ENCODE measurements at regions not wholly inside any gene's neighbourhood (a gene's known extent, or its start where the extent isn't known, plus 50 kb on each side); places are given as distances from the start of the nearest gene placed in this dataset.

DNA sequence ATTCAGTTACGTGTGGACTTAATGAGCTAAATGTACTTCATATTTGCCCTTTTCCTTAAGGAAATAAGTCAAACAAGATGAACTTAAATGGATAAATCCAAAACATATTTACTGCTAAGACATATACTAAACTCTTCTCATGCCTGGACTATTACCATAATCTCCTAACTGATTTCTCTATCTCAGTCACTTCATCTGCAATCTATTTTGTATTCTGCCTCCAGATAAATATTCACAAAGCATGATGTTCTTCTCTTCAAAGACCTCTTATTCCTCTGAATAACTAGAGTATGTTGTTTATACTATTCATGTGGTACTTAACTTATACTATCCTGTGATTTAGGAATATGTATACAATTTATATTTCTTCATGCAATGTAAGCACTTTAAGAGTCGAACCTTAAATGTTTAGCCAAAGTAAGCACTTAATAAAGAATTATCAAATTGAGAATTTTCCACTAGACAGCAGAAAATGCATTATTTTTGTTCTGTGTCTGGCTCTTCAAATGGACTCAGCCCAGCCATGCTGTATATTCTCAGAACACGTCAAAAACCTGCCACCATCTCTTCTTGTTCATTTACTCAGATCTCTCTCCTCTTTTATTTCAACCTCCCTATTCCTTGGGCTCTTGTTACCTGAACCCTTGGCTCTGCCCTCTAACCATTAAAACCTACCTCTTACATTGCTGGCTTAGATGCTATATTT is 79.9 kb upstream of the ARHGAP28 start:
- TF ChIP-seq SMC3 (conservative IDR thresholded peaks at IDR 0.05; ENCODE audit: poor library complexity) (no peak), EZH2 (IDR thresholded peaks at IDR 0.05; ENCODE audit: borderline replicate concordance, insufficient read depth, low read length, poor library complexity, severe bottlenecking) (no peak), EP300 (conservative IDR thresholded peaks at IDR 0.05; ENCODE audit: poor library complexity, severe bottlenecking) (no peak), REST (IDR thresholded peaks at IDR 0.05; ENCODE audit: borderline replicate concordance) (no peak), POLR2AphosphoS5 (IDR thresholded peaks at IDR 0.05) (no peak), TAF1 (IDR thresholded peaks at IDR 0.05; ENCODE audit: low read depth) (no peak), MXI1 (conservative IDR thresholded peaks at IDR 0.05; ENCODE audit: poor library complexity, severe bottlenecking) (no peak)
- TF ChIP-seq, protein P1, sequence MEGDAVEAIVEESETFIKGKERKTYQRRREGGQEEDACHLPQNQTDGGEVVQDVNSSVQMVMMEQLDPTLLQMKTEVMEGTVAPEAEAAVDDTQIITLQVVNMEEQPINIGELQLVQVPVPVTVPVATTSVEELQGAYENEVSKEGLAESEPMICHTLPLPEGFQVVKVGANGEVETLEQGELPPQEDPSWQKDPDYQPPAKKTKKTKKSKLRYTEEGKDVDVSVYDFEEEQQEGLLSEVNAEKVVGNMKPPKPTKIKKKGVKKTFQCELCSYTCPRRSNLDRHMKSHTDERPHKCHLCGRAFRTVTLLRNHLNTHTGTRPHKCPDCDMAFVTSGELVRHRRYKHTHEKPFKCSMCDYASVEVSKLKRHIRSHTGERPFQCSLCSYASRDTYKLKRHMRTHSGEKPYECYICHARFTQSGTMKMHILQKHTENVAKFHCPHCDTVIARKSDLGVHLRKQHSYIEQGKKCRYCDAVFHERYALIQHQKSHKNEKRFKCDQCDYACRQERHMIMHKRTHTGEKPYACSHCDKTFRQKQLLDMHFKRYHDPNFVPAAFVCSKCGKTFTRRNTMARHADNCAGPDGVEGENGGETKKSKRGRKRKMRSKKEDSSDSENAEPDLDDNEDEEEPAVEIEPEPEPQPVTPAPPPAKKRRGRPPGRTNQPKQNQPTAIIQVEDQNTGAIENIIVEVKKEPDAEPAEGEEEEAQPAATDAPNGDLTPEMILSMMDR (IDR thresholded peaks at IDR 0.05; ENCODE audit: poor library complexity, severe bottlenecking) = no peak

All from neural cell (in vitro differentiated cells).